ENCODE measurements at regions not wholly inside any gene's neighbourhood (a gene's known extent, or its start where the extent isn't known, plus 50 kb on each side); places are given as distances from the start of the nearest gene placed in this dataset.

DNA sequence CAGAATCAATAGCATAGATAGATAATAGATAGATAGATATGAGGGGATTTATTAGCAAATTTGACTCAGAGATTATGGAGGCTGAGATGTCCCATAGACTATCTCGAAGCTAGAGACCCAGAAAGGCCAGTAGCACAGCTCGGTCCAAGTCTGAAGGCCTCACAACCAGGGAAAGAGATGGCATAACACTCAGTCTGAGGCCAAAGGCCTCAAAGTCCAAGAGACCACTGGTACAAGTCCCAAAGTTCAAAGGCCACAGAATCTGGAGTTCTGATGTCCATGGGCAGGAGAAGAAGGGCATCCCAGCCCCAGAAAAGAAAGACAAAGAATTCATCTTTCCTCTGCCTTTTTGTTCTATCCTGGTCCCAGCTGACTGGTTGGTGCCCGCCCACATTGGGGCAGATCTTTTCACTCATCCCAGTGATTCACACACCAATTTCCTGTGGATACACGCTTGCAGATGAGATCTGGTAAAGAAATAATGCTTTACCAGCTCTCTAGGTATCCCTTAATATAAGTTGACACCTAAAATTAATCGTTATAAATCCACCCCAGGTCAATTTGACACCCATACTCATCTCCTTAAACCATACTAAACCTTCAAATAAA lies 127.8 kb upstream of the FBN2 start:
- DNase-seq (ENCODE audit: low spot score in 2 of 2) (no peak), FAIRE-seq (no peak)

- FAIRE-seq, result no peak
Measured at GRCh38 chr5:128667152-128667551, 129.1 kb upstream of the FBN2 start.

DNA sequence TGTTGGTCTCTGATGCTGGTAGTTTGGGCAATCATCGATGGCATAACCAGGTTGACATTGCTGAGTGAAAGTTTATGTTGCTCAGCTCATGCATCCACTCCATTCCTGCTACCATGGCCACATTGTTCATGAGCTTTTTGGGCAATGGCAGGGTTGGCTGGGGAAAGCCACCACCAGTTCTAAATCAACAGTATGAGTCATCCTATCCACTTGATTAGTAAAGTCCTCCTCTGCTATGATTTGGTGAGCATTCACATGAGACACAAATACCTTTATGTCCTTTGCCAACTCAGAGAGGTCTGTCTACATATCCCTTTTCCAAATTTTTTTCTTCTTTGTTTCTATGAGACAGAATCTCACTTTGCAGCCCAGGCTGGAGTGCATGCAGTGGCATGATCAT lies 129.7 kb upstream of the FBN2 start:
- no peak for FAIRE-seq
- no peak for DNase-seq (ENCODE audit: low spot score in 2 of 2)

More at GRCh38 chr5:128667152-128667551, 129.1 kb upstream of the FBN2 start:
- DNase-seq (ENCODE audit: low spot score in 2 of 2), result no peak

DNA sequence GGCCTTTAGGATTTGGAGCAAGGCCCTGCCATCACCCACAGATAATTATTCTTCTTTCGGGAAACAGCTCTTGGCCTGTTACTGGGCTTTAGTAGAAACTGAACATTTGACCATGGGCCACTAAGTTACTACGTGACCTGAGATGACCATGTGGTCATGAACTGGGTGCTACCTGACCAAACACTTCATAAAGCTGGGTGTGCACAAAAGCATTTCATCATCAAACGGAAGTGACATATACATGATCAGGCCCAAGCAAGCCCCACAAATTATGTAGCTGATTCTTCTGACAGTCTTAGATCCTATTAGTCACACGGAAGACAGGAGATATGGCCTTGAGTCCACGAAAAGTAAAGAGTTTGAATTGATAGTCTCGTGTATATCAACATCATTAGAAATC lies 130.9 kb upstream of the FBN2 start:
- no peak for FAIRE-seq
- no peak for DNase-seq (ENCODE audit: low spot score in 2 of 2)

- DNase-seq (ENCODE audit: low spot score in 2 of 2) (no peak), FAIRE-seq (no peak)
Measured at GRCh38 chr5:128669803-128670202, 131.8 kb upstream of the FBN2 start.

DNA sequence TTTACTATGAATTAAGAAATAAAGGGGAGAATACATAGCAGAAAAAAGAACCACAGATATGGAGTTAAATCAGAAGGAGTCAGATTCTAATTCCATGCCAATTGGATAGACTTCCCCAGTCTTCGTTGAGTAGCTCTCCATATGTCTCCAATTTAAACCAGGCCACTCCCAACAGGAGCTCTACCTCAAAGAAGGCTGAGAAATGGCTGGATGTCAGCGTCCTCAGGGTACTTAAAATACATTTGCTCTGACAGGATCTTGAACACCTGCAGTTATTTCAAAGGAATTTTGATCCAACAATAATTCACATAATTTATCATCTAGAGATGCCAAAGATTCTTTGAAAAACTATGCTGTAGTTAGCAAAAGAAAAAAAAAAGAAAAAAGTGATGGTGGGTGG lies 133.9 kb upstream of the FBN2 start:
- FAIRE-seq, result no peak

DNA sequence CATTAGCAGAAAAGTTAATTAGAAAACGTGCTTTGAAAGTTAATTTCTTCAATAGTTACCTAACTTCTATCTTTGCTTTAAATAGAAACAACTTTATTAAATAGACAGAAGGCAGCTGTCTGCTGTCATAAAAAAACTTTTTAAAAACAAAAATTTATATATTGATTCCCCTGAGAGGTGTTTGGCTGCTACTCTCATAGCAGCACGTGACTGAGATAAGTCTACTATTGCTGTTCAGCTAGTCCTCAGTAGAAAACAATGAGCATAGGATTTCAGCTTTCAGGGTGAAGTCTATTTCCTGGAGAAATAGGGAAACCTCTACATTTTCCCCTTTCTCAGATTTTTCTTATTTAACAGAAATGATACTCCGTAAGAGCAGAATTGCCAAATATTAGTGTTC lies 135.0 kb upstream of the FBN2 start:
- FAIRE-seq (no peak), DNase-seq (ENCODE audit: low spot score in 2 of 2) (no peak)

More for the DNA sequence above, 133.9 kb upstream of the FBN2 start:
- DNase-seq (ENCODE audit: low spot score in 2 of 2), result no peak

DNA sequence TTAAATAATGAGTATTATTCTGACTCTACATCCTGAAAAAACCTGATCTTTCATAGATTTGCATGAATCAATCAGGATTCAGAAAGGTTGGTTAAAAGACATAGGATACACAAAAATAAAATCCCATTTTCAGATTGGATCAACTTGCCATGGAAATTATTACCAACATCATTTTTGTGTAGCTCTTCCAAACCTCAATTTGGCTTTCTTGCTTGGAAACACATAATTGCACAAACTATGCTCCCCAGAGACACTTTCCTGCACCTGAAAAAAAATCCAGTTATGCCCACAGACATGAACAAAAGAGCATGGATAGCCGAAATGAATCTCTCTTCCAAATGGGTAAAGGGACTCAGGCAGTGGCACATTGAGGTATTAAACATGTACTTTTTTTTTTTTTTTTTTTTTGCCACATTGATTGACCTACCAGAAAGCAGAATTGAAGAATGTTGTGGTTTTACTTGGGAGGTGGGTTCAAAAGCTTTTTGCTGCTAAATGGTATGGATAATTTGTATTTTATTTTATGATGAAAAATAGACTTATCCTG lies 135.4 kb upstream of the FBN2 start:
- FAIRE-seq (no peak), DNase-seq (ENCODE audit: low spot score in 2 of 2) (no peak)

- no peak for DNase-seq (ENCODE audit: low spot score in 2 of 2)
Measured at GRCh38 chr5:128673970-128674369, 135.9 kb upstream of the FBN2 start.

GRCh38 chr5:128674837-128675446 lies 136.9 kb upstream of the FBN2 start:
- no peak for FAIRE-seq

More at GRCh38 chr5:128673970-128674369, 135.9 kb upstream of the FBN2 start:
- no peak for FAIRE-seq

DNA sequence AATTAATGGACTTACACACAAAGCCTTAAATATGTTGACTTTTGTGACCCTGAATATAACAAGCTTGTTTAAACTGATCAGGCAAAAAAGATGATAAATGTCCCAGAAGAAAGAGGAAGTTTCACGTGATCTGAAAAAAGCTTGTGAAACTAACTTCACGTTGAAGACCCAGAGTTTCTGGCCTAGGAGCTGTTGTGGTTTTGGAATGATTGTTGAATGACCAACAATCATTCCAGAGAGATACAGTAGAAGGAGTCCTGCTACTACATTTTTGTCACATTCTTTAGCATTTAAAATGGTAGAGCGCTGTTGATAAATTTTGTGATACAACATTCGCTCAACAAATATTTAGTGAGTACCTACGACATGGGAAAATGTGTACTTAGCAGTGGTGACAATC lies 143.1 kb upstream of the FBN2 start:
- DNase-seq (ENCODE audit: low spot score in 2 of 2) (no peak), FAIRE-seq (no peak)

More at GRCh38 chr5:128674837-128675446, 136.9 kb upstream of the FBN2 start:
- no peak for DNase-seq (ENCODE audit: low spot score in 2 of 2)

GRCh38 chr5:128681764-128682592 lies 143.9 kb upstream of the FBN2 start:
- DNase-seq (ENCODE audit: low spot score in 2 of 2), result no peak
- no peak for FAIRE-seq

DNA sequence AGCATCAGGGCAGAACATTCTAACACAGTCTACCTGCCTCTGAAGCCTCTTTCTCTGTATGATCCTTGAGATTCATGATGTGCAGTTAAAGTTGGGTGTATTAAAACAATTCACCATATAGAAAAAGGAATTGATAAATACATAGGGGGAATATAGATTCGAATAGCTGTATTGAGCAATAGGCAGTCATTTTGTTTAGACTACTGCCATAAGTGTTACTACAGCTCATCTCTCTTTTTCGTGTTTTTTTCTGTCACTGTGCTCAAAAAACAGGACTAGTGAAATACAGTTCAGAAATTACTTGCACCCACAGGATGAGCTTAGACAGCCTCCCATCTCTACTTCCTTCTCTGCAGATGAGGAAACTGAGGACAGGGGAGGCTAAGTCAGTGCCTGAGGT lies 144.6 kb upstream of the FBN2 start:
- FAIRE-seq (no peak), DNase-seq (ENCODE audit: low spot score in 2 of 2) (no peak)

GRCh38 chr5:128684961-128685360 lies 146.9 kb upstream of the FBN2 start:
- FAIRE-seq, result no peak
- no peak for DNase-seq (ENCODE audit: low spot score in 2 of 2)

- no peak for FAIRE-seq
- DNase-seq (ENCODE audit: low spot score in 2 of 2), result no peak
Measured at GRCh38 chr5:128687930-128688329, 149.9 kb upstream of the FBN2 start.

DNA sequence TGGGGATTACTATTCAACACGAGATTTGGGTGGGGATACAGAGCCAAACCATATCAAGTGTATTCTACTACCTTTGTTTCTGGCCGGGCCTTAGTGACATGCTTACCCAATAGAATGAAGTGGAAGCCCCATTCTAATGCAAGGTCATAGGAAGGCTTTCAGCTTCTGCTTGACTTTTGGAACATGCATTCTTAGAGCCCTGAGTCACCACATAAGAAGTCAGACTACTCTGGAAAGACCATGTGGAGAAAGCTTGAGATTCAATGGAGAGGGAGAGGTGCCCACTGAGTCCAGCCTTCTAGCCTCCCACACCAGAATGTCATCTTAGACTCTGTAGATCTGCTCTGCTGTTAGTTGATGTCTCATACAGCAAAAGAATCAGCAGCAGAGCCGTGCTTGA lies 155.7 kb upstream of the FBN2 start:
- DNase-seq (ENCODE audit: low spot score in 2 of 2) (no peak), FAIRE-seq (no peak)

DNA sequence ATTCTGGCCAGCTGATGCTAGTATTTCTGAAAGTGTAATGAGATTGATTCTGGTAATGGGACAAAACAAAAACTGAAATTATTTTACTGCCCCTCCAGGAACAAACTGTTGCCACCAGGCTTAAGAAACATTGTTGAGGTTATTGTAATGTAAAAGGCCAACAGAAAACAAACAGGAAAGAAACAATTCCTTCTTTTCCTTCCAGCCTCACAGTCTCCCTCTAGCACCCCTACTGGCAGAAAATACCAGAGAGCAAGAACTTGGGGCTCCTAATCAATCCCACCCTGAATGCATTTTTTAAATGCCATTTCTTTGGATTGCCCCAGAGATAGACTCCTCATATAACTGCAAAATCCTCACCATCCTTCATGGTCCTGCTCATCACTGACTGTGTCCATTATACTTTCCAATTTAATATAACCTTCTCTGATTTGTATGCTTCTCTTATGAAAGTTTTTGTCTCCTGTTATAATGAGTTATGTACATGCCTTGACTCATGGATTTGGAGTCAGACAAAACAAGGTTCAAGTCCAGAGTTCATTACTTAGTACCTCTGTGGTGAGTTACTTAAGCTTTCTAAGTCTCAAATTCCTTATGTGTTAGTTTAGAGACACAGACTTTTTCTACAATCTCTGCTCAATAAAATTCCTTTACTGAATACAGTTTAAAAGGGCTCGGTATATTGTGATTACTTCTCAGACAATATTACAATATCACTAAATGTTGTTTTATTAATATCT lies 157.9 kb upstream of the FBN2 start:
- DNase-seq (ENCODE audit: low spot score in 2 of 2) (no peak), FAIRE-seq (no peak)

- no peak for FAIRE-seq
- no peak for DNase-seq (ENCODE audit: low spot score in 2 of 2)
Measured at GRCh38 chr5:128701301-128701700, 163.3 kb upstream of the FBN2 start.

- no peak for FAIRE-seq
Measured at GRCh38 chr5:128703322-128703721, 165.3 kb upstream of the FBN2 start.

DNA sequence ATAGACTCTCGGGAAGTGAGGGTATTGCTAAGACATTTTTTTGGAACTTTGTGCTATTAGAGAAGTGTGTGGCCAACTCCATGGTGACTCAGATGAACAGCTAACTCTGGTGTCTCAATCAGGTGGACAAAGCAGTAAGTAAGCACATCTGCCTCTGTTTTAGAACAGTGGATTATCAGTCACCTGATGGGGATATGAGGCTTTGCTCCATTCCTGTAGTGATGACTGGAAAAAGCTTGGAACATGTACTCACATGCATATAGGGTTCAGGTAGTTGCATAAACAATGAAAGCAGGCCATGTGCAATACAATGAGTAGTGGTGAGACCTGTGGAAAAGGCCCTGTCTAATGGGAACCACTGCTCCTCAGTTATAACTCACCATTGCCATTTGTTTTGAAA lies 168.2 kb upstream of the FBN2 start:
- DNase-seq (ENCODE audit: low spot score in 2 of 2) (no peak), FAIRE-seq (no peak)

More at GRCh38 chr5:128703322-128703721, 165.3 kb upstream of the FBN2 start:
- DNase-seq (ENCODE audit: low spot score in 2 of 2), result no peak

- FAIRE-seq (no peak), DNase-seq (ENCODE audit: low spot score in 2 of 2) (no peak)
Measured at GRCh38 chr5:128708841-128709240, 170.8 kb upstream of the FBN2 start.
